ENCODE measurements at regions not wholly inside any gene's neighbourhood (a gene's known extent, or its start where the extent isn't known, plus 50 kb on each side); places are given as distances from the start of the nearest gene placed in this dataset.

GRCh38 chr5:162436055-162436454, 368.5 kb downstream of the GABRG2 start:
- Histone ChIP-seq H3K79me2 (replicated peaks; ENCODE audit: insufficient read depth, low read length) (no peaks in the 10 kb centered on the region), H3K27me3 (ENCODE audit: insufficient read depth, low read depth, low read length) (no peaks in the 10 kb centered on the region), H3K9ac (ENCODE audit: low read length) (no peak overlapping the region), H4K20me1 (ENCODE audit: insufficient read depth) (no peaks in the 10 kb centered on the region), H3K4me2 (ENCODE audit: low read length) (no peak overlapping the region), H3K9me2 (ENCODE audit: insufficient read depth, low read length) (no peaks in the 10 kb centered on the region), H2AFZ (ENCODE audit: low read depth, low read length) (no peak overlapping the region), H3K4me3 (ENCODE audit: low read length) (no peak overlapping the region), H3F3A (ENCODE audit: insufficient read depth, low read length, poor library complexity, severe bottlenecking) (no peaks in the 10 kb centered on the region), H3K27ac (ENCODE audit: low read length) (no peak overlapping the region), H3K36me3 (ENCODE audit: insufficient read depth, low read length) (no peaks in the 10 kb centered on the region), H3K9me3 (ENCODE audit: low read length) (no peaks in the 10 kb centered on the region)
- TF ChIP-seq MXI1 (conservative IDR thresholded peaks at IDR 0.05; ENCODE audit: poor library complexity, severe bottlenecking) (no peak), POLR2AphosphoS5 (IDR thresholded peaks at IDR 0.05) (no peak), EZH2 (IDR thresholded peaks at IDR 0.05; ENCODE audit: borderline replicate concordance, insufficient read depth, low read length, poor library complexity, severe bottlenecking) (no peak), SMC3 (conservative IDR thresholded peaks at IDR 0.05; ENCODE audit: poor library complexity) (no peak), CTCF (IDR thresholded peaks at IDR 0.05; ENCODE audit: poor library complexity, severe bottlenecking) (no peak), RAD21 (conservative IDR thresholded peaks at IDR 0.05) (no peak), TAF1 (IDR thresholded peaks at IDR 0.05; ENCODE audit: low read depth) (no peak), EP300 (conservative IDR thresholded peaks at IDR 0.05; ENCODE audit: poor library complexity, severe bottlenecking) (no peak)
- TF ChIP-seq, protein P1, sequence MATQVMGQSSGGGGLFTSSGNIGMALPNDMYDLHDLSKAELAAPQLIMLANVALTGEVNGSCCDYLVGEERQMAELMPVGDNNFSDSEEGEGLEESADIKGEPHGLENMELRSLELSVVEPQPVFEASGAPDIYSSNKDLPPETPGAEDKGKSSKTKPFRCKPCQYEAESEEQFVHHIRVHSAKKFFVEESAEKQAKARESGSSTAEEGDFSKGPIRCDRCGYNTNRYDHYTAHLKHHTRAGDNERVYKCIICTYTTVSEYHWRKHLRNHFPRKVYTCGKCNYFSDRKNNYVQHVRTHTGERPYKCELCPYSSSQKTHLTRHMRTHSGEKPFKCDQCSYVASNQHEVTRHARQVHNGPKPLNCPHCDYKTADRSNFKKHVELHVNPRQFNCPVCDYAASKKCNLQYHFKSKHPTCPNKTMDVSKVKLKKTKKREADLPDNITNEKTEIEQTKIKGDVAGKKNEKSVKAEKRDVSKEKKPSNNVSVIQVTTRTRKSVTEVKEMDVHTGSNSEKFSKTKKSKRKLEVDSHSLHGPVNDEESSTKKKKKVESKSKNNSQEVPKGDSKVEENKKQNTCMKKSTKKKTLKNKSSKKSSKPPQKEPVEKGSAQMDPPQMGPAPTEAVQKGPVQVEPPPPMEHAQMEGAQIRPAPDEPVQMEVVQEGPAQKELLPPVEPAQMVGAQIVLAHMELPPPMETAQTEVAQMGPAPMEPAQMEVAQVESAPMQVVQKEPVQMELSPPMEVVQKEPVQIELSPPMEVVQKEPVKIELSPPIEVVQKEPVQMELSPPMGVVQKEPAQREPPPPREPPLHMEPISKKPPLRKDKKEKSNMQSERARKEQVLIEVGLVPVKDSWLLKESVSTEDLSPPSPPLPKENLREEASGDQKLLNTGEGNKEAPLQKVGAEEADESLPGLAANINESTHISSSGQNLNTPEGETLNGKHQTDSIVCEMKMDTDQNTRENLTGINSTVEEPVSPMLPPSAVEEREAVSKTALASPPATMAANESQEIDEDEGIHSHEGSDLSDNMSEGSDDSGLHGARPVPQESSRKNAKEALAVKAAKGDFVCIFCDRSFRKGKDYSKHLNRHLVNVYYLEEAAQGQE (IDR thresholded peaks at IDR 0.05; ENCODE audit: borderline replicate concordance): no peak

GRCh38 chr5:162444129-162444762, 376.7 kb downstream of the GABRG2 start:
- Histone ChIP-seq H2AFZ (ENCODE audit: low read depth, low read length) (no peak overlapping the region), H3K36me3 (ENCODE audit: insufficient read depth, low read length) (no peaks in the 10 kb centered on the region), H3K4me3 (ENCODE audit: low read length) (no peak overlapping the region), H3K27me3 (ENCODE audit: insufficient read depth, low read depth, low read length) (no peaks in the 10 kb centered on the region), H3K4me2 (ENCODE audit: low read length) (no peak overlapping the region), H3K9ac (ENCODE audit: low read length) (no peak overlapping the region), H3K9me3 (ENCODE audit: low read length) (no peaks in the 10 kb centered on the region), H3K79me2 (replicated peaks; ENCODE audit: insufficient read depth, low read length) (no peaks in the 10 kb centered on the region), H4K20me1 (ENCODE audit: insufficient read depth) (no peaks in the 10 kb centered on the region), H3K9me2 (ENCODE audit: insufficient read depth, low read length) (no peaks in the 10 kb centered on the region), H3F3A (ENCODE audit: insufficient read depth, low read length, poor library complexity, severe bottlenecking) (no peaks in the 10 kb centered on the region), H3K27ac (ENCODE audit: low read length) (no peak overlapping the region)
- TF ChIP-seq POLR2AphosphoS5 (IDR thresholded peaks at IDR 0.05) (no peak), TAF1 (IDR thresholded peaks at IDR 0.05; ENCODE audit: low read depth) (no peak), EP300 (conservative IDR thresholded peaks at IDR 0.05; ENCODE audit: poor library complexity, severe bottlenecking) (no peak), MXI1 (conservative IDR thresholded peaks at IDR 0.05; ENCODE audit: poor library complexity, severe bottlenecking) (no peak), RAD21 (conservative IDR thresholded peaks at IDR 0.05) (no peak), CTCF (IDR thresholded peaks at IDR 0.05; ENCODE audit: poor library complexity, severe bottlenecking) (no peak)

Data from neural cell (in vitro differentiated cells).